Heart left ventricle (tissue), 13 donors: ENCODE measurements at regions not wholly inside any gene's neighbourhood (a gene's known extent, or its start where the extent isn't known, plus 50 kb on each side); places are given as distances from the start of the nearest gene placed in this dataset.

ENCODE experiments used
- CTCF ChIP-seq, 12 donors: fragments of 200-600 bp; sonication (generic) in 4 of 12; IDR thresholded peaks; one replicate each; pipeline versions ENCODE4 v1.5.0 to v1.8.0; 2018 to 2022; ENCODE audit warnings: antibody characterized with exemption in 12 of 12, mild to moderate bottlenecking in 5 of 12
- POLR2A ChIP-seq, 2 donors: fragments of 450-650 bp; IDR thresholded peaks; one replicate each; pipeline ENCODE4 v1.6.1; 2017; ENCODE audit warnings: antibody characterized with exemption in 2 of 2, mild to moderate bottlenecking in 2 of 2, moderate library complexity in 2 of 2
- donor health status: ischemic (EF 13 %, LVEDD 7.1; RV severe dilation, severe dysfunction).
- donor health status: DM: no; HTN: yes; CAD: no.
- donor health status: DM: no; HTN: no; CAD: no.
- donor health status: ischemic (EF 25% LVEDD 6.9; RV normal size, moderate dysfunction).
- donor health status: ischemic (EF 25% LVEDD 5.7; RV mildly dilated, moderate dysfunction).
- donor health status: ischemic (EF 35%, LVEDD 5.7; RV mildly dilated, moderate dysfunction).
- donor health status: nonischemic (EF 11% LVEDD 7.7; RV severe dilation, severe dysfunction).
- donor health status: DM: yes; HTN: yes; CAD: no.
- donor health status: PGD.
- donor health status: ischemic (EF 29% LVEDD 5.4; RV normal size, mild dysfunction).
- donor health status: nonischemic (EF 23%, LVEDD 6.1; RV moderate dilation, normal function).

- no peak for TF ChIP-seq CTCF (IDR thresholded peaks at IDR 0.05)
- TF ChIP-seq POLR2A (IDR thresholded peaks at IDR 0.05): no peak
Measured at GRCh38 chr4:110962616-110963015, 339.7 kb upstream of the PITX2 start.
